Stomach (tissue), 8 donors: ENCODE measurements at regions not wholly inside any gene's neighbourhood (a gene's known extent, or its start where the extent isn't known, plus 50 kb on each side); places are given as distances from the start of the nearest gene placed in this dataset.

Experiments used
- DNase-seq, 2 donors: peaks; one replicate each; pipeline versions ENCODE4 v3.0.0 to v3.0.0-alpha.2; 2013 to 2019
- H3K27ac ChIP-seq, 5 donors: fragments of 200-600 bp in 4 of 5; sonication (generic) in 4 of 5; one replicate each; pipeline ENCODE4 v1.5.1; 2013 to 2019; ENCODE audit warnings: mild to moderate bottlenecking in 1 of 5, moderate library complexity in 1 of 5
- H3K27me3 ChIP-seq, 3 donors: fragments of 200-600 bp; sonication (generic); one replicate each; pipeline ENCODE4 v1.5.1; 2017 to 2019; ENCODE audit warnings: mixed run types in 1 of 3
- H3K36me3 ChIP-seq, 4 donors: fragments of 200-600 bp; sonication (generic); 1 replicate in 3 of 4; 2 replicates in 1 of 4; pipeline ENCODE4 v1.5.1; 2016 to 2019
- H3K4me1 ChIP-seq, 4 donors: fragments of 200-600 bp; sonication (generic); one replicate each; pipeline ENCODE4 v1.5.1; 2016 to 2019
- H3K4me3 ChIP-seq, 4 donors: fragments of 200-600 bp; sonication (generic) in 3 of 4; one replicate each; pipeline ENCODE4 v1.5.1; 2016 to 2019; ENCODE audit warnings: mild to moderate bottlenecking in 1 of 4
- H3K9me3 ChIP-seq, 4 donors: fragments of 200-600 bp; sonication (generic); one replicate each; pipeline ENCODE4 v1.5.1; 2016 to 2019
- CTCF ChIP-seq, 7 experiments: fragments of 450-650 bp in 4 of 7; fragments of 200-600 bp in 3 of 7; sonication (generic) in 3 of 7; IDR thresholded peaks; one replicate each; pipeline ENCODE4 v1.5.1; 2016 to 2019; ENCODE audit warnings: antibody characterized with exemption in 7 of 7, control low read depth in 2 of 7, mild to moderate bottlenecking in 1 of 7
- EP300 ChIP-seq: sonication (generic); formaldehyde crosslinking; IDR thresholded peaks from one replicate; pipeline ENCODE4 v1.6.1; 2017; ENCODE audit warnings: antibody characterized with exemption
- POLR2A ChIP-seq, 4 donors: fragments of 450-650 bp; IDR thresholded peaks; one replicate each; pipeline ENCODE4 v1.6.1; 2016; ENCODE audit warnings: antibody characterized with exemption in 4 of 4, control low read depth in 2 of 4, mild to moderate bottlenecking in 1 of 4, moderate library complexity in 1 of 4
- POLR2AphosphoS5 ChIP-seq, 3 donors: sonication (generic); formaldehyde crosslinking; IDR thresholded peaks; one replicate each; pipeline ENCODE4 v1.6.1; 2016; ENCODE audit warnings: antibody characterized with exemption in 3 of 3
- WGBS, 5 donors: extraction: QIAGEN DNeasy Blood & Tissue Kit in 3 of 5; methylation state at CpG; one replicate each; pipeline versions ENCODE4 v1.1.5 to v1.1.7; 2013 to 2018; 5-methylcytosine and 5-hydroxymethylcytosine counted together
- intact Hi-C: fragments of 100-400 bp; cut with DNase I; formaldehyde crosslinking; loops from one replicate; pipeline ENCODE4 v1.15.1; 2023; ENCODE audit warnings: low total_unique reads
- donor health status: healthy with polysubstance abuse.
- donor health status: Bipolar disorder and iron deficiency.
- donor health status: healthy.

GRCh38 chr2:18067588-18068384, 189.3 kb downstream of the KCNS3 start:
- H3K9me3 ChIP-seq: no peaks in the 10 kb centered on the region
- no peak overlapping the region for H3K4me3 ChIP-seq
- H3K4me1 ChIP-seq: peaks cover 0 to 13% (median 9%) of the 10 kb centered on the region in 4 donors
- H3K27ac ChIP-seq: no peak overlapping the region
- no peaks in the 10 kb centered on the region for H3K36me3 ChIP-seq
- 51 to 75% (median 65%) methylated on average over 9 of the region's 9 CpGs for WGBS, 5 donors
- intact Hi-C loops: no loop called here
- DNase-seq: peak in 1 of 2 donors; percentile 52
- no peak for TF ChIP-seq POLR2AphosphoS5 (IDR thresholded peaks at IDR 0.05)
- TF ChIP-seq CTCF (IDR thresholded peaks at IDR 0.05): no peak
- no peak for TF ChIP-seq POLR2A (IDR thresholded peaks at IDR 0.05)
- TF ChIP-seq EP300: no peak
- H3K27me3 ChIP-seq: no peaks in the 10 kb centered on the region

GRCh38 chr2:18066894-18067293, 188.4 kb downstream of the KCNS3 start:
- no peak overlapping the region for H3K4me3 ChIP-seq
- intact Hi-C loops: no loop called here
- H3K27ac ChIP-seq: peak overlapping the region in 1 of 5 donors; percentile 26
- no peaks in the 10 kb centered on the region for H3K9me3 ChIP-seq
- H3K4me1 ChIP-seq: peaks cover 0 to 13% (median 9%) of the 10 kb centered on the region in 4 donors
- no peaks in the 10 kb centered on the region for H3K36me3 ChIP-seq
- no peaks in the 10 kb centered on the region for H3K27me3 ChIP-seq
- DNase-seq: no peak
- 62 to 79% (median 73%) methylated on average over 2 of the region's 2 CpGs for WGBS, 5 donors
- TF ChIP-seq POLR2AphosphoS5 (IDR thresholded peaks at IDR 0.05) (no peak), EP300 (no peak), POLR2A (IDR thresholded peaks at IDR 0.05) (no peak), CTCF (IDR thresholded peaks at IDR 0.05) (no peak)

- no peaks in the 10 kb centered on the region for H3K27me3 ChIP-seq
- H3K27ac ChIP-seq: peak overlapping the region in 2 of 5 donors; percentile 26 to 31
- no peak for DNase-seq
- intact Hi-C loops: no loop called here
- 57 to 75% (median 68%) methylated on average over 5 of the region's 5 CpGs for WGBS, 5 donors
- TF ChIP-seq CTCF (IDR thresholded peaks at IDR 0.05) (no peak), EP300 (no peak), POLR2A (IDR thresholded peaks at IDR 0.05) (no peak), POLR2AphosphoS5 (IDR thresholded peaks at IDR 0.05) (no peak)
- no peaks in the 10 kb centered on the region for H3K36me3 ChIP-seq
- H3K4me1 ChIP-seq: peaks cover 0 to 13% (median 9%) of the 10 kb centered on the region in 4 donors
- no peak overlapping the region for H3K4me3 ChIP-seq
- no peaks in the 10 kb centered on the region for H3K9me3 ChIP-seq
These were observed 187.6 kb downstream of the KCNS3 start for GRCh38 chr2:18066066-18066465.

DNA sequence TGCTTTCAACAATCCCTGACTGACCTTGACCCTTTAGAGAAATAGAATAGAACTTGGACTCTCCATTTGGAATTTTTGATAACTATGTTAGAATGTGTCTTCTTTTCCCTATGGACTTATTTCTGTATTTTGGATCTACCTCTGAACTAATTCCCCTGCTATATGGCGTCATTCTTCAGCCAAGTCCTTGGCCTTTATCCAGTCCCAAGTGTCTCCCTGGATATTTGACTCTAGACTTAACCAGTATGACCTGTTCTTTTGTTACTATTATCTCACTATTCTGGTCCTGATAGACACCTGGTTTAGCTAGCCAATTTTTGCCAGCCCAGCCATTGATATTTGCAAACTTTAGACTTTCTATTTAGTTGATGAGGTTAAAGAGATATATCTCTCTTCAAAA, 186.8 kb downstream of the KCNS3 start:
- peaks cover 0 to 13% (median 9%) of the 10 kb centered on the region in 4 donors for H3K4me1 ChIP-seq
- no peaks in the 10 kb centered on the region for H3K9me3 ChIP-seq
- intact Hi-C loops: no loop called here
- DNase-seq: no peak
- no peaks in the 10 kb centered on the region for H3K27me3 ChIP-seq
- H3K4me3 ChIP-seq: no peak overlapping the region
- H3K27ac ChIP-seq: peak overlapping the region in 2 of 5 donors; percentile 3 to 31
- H3K36me3 ChIP-seq: no peaks in the 10 kb centered on the region
- WGBS, 5 donors: 18 to 41% (median 36%) methylated on average over 1 of the region's 1 CpG
- no peak for TF ChIP-seq CTCF (IDR thresholded peaks at IDR 0.05)
- no peak for TF ChIP-seq POLR2A (IDR thresholded peaks at IDR 0.05)
- no peak for TF ChIP-seq EP300
- no peak for TF ChIP-seq POLR2AphosphoS5 (IDR thresholded peaks at IDR 0.05)
